RWPE1 (cell line): ENCODE measurements at regions not wholly inside any gene's neighbourhood (a gene's known extent, or its start where the extent isn't known, plus 50 kb on each side); places are given as distances from the start of the nearest gene placed in this dataset.

ENCODE experiments used
- CTCF ChIA-PET: fragments of 350-600 bp; sonication (Branson Sonifier 250); formaldehyde crosslinking; extraction: SDS; loops from one replicate; lab custom pipeline; 2021; lab: Yijun Ruan, JAX
- POLR2A ChIA-PET: fragments of 400-600 bp; formaldehyde crosslinking; extraction: SDS; loops from one replicate; lab custom pipeline; 2020; ENCODE audit warnings: antibody characterized with exemption; ENCODE audit not compliant: low non-redundant PET; lab: Yijun Ruan, JAX
- DNase-seq: peaks from one replicate; pipeline ENCODE4 v3.0.0; 2012; ENCODE audit warnings: low spot score
- H3K27ac ChIP-seq: fragments of 450-650 bp; 2 replicates; pipeline ENCODE4 v1.5.1; 2017
- TF ChIP-seq, protein P1 (sequence below): fragments of 450-650 bp; conservative IDR thresholded peaks from 2 replicates; pipeline ENCODE4 v1.5.1; 2017; ENCODE audit warnings: low read depth, mild to moderate bottlenecking

DNA sequence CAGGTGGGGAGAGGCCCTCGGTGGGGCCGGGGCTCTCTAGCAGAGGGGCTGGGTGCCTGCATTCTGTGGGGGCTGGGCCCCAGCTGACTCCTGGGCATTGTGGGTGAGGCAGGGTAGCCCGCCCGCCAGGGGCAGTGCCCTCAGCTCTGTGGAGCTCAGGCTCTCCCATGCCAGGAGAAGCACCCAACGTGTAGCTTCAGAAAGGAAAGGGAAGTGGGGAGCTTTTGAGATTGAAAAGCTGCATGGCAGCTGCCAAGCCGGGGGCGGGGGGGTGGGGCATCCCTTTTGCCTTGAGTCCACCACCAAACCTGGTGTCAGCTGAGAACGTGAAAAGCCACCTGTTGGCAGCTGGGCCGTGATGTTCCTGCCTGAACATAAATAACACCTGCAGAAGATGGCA is 192.1 kb upstream of the CIBAR2 start:
- TF ChIP-seq, protein P1, sequence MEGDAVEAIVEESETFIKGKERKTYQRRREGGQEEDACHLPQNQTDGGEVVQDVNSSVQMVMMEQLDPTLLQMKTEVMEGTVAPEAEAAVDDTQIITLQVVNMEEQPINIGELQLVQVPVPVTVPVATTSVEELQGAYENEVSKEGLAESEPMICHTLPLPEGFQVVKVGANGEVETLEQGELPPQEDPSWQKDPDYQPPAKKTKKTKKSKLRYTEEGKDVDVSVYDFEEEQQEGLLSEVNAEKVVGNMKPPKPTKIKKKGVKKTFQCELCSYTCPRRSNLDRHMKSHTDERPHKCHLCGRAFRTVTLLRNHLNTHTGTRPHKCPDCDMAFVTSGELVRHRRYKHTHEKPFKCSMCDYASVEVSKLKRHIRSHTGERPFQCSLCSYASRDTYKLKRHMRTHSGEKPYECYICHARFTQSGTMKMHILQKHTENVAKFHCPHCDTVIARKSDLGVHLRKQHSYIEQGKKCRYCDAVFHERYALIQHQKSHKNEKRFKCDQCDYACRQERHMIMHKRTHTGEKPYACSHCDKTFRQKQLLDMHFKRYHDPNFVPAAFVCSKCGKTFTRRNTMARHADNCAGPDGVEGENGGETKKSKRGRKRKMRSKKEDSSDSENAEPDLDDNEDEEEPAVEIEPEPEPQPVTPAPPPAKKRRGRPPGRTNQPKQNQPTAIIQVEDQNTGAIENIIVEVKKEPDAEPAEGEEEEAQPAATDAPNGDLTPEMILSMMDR = no peak
- H3K27ac ChIP-seq = no peak overlapping the region
- POLR2A ChIA-PET = no interaction called here
- DNase-seq = no peak
- CTCF ChIA-PET = interaction anchor here (0.7 to 1.6 kb wide), 3 partner anchors 50 to 124 kb away, joined by 3 to 7 read pairs (median 4); no protein-coding TSS in a partner anchor

DNA sequence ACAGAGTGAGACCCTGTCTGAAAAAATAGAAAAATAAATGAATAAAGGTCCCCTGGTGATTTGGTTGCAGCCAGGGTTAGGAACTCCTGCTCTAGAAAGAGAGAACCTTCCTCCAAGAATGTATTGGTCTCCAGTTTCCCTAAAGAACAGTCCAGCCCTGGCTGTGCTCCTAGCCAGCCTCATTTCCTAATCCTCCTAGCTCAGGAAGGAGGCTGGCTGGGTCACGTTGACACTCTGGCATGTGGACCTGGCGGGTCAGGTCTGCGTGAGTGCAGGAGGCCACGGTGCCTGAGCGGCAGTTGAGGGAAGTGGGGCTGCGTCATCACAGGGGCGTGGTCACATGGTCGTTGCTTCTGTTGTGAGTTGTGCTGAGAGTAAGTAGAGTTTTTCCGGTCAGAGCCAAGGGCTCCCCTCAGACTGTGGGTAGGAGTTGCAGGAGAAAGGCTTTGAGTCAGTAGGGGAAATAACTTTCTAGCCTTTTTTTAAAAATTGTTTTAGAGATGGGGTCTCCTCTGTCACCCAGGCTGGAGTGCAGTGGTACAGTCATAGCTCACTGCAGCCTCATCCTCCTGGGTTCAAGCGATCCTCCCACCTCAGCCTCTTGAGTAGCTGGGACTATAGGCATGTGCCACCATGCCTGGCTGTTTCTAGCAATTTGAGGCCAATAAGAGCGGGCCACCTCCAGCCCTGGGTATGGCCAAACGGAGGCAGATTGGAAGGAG is 194.0 kb upstream of the CIBAR2 start:
- TF ChIP-seq, protein P1 = no peak
- peak overlapping the region; percentile 74 for H3K27ac ChIP-seq
- DNase-seq = peak; percentile 80
- ChIA-PET CTCF (interaction anchor here (0.6 to 1.1 kb wide), 4 partner anchors 9 to 247 kb away, joined by 3 read pairs; no protein-coding TSS in a partner anchor), POLR2A (no interaction called here)

DNA sequence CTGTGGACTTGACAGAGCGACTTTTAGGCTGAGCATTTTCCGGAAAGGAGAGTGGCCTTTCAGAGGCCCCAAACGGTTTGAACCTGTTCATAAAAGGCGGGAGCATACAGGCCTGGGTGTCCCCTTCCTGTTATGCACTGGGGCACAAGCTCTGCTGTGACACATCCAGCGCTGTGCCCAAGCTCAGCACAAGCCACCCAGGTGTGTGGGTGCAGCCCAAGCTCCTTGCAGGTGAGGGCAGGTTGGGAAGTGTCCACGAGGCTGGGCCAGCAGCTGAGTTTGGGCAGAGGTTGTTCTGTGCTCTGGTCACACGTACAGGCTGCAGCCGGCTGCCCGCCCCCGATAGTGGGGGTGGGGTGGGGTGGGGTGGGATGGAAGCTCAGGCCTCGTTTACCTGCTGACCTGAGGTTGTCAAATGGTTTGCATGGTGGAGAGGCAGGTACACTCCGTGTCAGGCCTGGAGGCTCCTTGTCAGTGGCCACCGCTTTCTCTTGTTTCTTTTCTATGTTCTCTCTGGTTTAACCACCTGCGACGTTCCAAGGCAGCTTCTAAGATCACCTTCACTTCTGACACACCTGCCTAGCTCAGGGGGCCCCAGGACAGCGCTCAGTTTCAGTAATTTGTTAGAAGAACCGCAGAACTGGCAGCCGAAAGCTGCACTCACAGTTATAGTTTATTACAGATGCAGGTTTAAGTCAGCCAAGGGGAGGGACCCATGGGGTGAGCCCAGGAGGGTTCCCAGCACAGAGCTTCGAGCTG is 194.7 kb upstream of the CIBAR2 start:
- ChIA-PET POLR2A (no interaction called here), CTCF (interaction anchor here (0.6 to 1.1 kb wide), 3 partner anchors 10 to 195 kb away, joined by 3 read pairs; no protein-coding TSS in a partner anchor)
- TF ChIP-seq, protein P1 = no peak
- peak overlapping the region; percentile 74 for H3K27ac ChIP-seq
- no peak for DNase-seq

DNA sequence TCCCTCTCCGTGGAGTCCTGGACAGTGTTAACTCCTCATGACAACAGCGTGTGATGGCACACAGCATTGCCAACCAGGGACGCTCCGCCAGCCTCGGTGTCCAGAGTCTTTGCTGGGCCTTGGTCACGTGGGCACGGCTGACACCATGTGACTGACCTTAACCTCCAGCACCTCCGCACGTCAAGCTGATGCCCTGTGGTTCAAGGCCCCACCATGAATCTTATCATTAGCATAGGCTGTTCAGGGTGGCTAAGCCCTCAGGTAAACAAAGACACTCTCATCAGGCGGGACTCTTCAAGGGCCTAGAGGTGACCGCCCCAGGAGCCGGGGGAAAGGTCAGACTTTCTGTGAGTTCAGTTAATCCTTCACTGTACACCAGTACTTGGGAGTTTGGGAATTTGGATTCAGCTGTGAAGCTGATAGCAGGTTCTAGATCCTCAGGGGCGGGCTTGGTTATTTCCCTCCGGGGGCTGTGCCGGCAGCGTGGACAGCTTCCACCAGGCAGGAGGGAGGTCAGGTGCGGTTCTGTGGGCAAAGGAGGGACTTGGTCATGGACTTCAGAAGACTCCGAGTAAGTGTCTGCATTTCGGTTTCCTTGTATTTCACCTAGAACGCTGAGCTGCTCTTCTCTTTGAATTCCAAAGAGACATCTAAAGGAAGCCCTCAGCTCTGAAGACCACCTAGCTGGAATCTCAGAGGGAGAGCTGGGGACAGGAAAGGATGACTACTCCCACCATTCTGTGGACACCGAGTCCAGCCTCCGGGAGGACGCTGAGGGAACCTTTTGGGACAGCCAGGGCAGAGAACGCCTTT is 195.5 kb upstream of the CIBAR2 start:
- CTCF ChIA-PET = interaction anchor here (0.7 to 1.0 kb wide), 3 partner anchors 24 to 193 kb away, joined by 3 to 4 read pairs (median 3); no protein-coding TSS in a partner anchor
- H3K27ac ChIP-seq = peak overlapping the region; percentile 74; the same call in 1 of the 2 replicates
- TF ChIP-seq, protein P1 = no peak
- POLR2A ChIA-PET = no interaction called here
- no peak for DNase-seq

DNA sequence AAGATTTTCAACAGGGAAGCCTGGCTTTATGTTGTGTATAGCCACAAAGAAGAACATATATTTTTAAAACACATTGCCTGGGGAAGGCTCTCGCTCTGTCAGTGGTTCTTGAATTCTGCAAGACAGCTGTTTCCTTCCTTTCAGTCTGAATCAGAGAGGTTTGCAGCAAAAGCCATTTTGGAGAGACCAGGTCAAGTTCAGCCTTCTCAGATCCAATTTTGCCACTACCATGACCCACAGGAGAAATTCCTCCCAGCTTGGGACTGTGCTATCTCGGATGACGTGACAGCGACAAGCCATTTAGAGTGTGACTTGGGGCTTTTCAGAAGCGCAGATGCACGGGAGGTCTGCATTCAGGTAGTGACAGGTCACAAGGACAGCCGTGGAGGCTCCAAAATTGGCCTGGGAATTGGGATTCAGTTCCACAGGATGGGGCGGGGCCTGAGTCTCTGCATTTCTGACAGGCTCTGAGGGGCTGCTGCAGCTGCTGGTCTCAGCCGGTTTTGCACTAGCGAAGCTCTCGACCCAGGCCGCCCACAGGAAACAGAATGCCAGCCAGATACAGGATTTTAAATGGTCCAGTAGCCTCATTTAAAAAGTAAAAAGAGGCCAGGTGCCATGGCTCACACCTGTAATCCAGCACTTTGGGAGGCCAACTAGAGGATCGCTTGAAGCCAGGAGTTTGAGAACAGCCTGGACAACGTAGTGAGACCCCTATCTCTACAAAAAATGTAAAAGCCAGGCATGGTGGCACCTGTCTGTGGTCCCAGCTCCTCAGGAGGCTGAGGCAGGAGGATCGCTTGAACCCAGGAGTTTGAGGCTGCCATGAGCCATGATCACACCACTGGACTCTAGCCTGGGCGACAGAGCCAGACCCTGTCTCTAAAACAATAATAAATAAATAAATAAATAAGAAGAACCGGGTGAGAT is 196.6 kb upstream of the CIBAR2 start:
- DNase-seq = no peak
- ChIA-PET CTCF (interaction anchor here (0.7 to 1.0 kb wide), 4 partner anchors 18 to 194 kb away, joined by 3 to 4 read pairs (median 4); no protein-coding TSS in a partner anchor), POLR2A (no interaction called here)
- TF ChIP-seq, protein P1 = no peak
- H3K27ac ChIP-seq = no peak overlapping the region
